GM12878 (cell line): ENCODE measurements at regions not wholly inside any gene's neighbourhood (a gene's known extent, or its start where the extent isn't known, plus 50 kb on each side); places are given as distances from the start of the nearest gene placed in this dataset.

Experiments used
- ATAC-seq: fragments of 200-7000 bp; cut with Tn5 transposase; 3 replicates; pipeline ENCODE4 v1.9.1; 2020; ENCODE audit warnings: mild to moderate bottlenecking, moderate library complexity
- BruUV-seq: library from RNA; stranded (reverse); fragments of 400-500 nt; replicated peaks from 2 replicates; lab custom pipeline; 2021; lab: Mats Ljungman, UMichigan
- CTCF ChIA-PET: fragments of 300-600 bp; sonication (Branson Sonifier 250); formaldehyde crosslinking; extraction: SDS; loops from one replicate; lab custom pipeline; 2021; ENCODE audit warnings: inconsistent platforms; lab: Yijun Ruan, JAX
- POLR2A ChIA-PET: fragments of 350-600 bp; formaldehyde crosslinking; extraction: SDS; loops from one replicate; lab custom pipeline; 2021; ENCODE audit warnings: inconsistent platforms; lab: Charles Lee
- RAD21 ChIA-PET: fragments of 300-600 bp; sonication (Branson Sonifier 250); formaldehyde crosslinking; loops from one replicate; lab custom pipeline; 2023; ENCODE audit warnings: antibody characterized with exemption; ENCODE audit not compliant: unreplicated experiment; lab: Charles Lee
- SMC1A ChIA-PET: fragments of 300-600 bp; sonication (Branson Sonifier 250); formaldehyde crosslinking; loops from one replicate; lab custom pipeline; 2023; ENCODE audit not compliant: unreplicated experiment, uncharacterized antibody; lab: Charles Lee
- DNase-seq: peaks from one replicate; pipeline ENCODE4 v3.0.0-alpha.2; 2011; ENCODE audit warnings: low read depth, low spot score
- FAIRE-seq: peaks from 3 replicates; lab custom pipeline; 2011; peaks lifted over from hg19 to GRCh38; lab: Jason Lieb, UNC
- H2AFZ ChIP-seq: 2 replicates; pipeline ENCODE4 v1.6.0; 2011; ENCODE audit warnings: low read depth, low read length, control low read depth; ENCODE audit not compliant: control insufficient read depth
- H3K27ac ChIP-seq: 2 replicates; pipeline ENCODE4 v1.5.1; 2011; ENCODE audit warnings: control low read depth; ENCODE audit not compliant: control insufficient read depth, insufficient read depth
- H3K27me3 ChIP-seq, 2 experiments: replicated peaks in 1 of 2; 2 replicates each; pipeline versions ENCODE4 v1.6.0 to v1.6.1; 2011; ENCODE audit warnings: low read length in 1 of 2; ENCODE audit not compliant: control insufficient read depth in 2 of 2, insufficient read depth in 2 of 2
- H3K36me3 ChIP-seq, 2 experiments: 2 replicates each; pipeline ENCODE4 v1.5.1; 2011; ENCODE audit warnings: low read length in 1 of 2; ENCODE audit not compliant: control insufficient read depth in 2 of 2, insufficient read depth in 2 of 2
- H3K4me1 ChIP-seq: 2 replicates; pipeline ENCODE4 v1.6.1; 2011; ENCODE audit warnings: mild to moderate bottlenecking, low read length, moderate library complexity, mixed read lengths; ENCODE audit not compliant: control insufficient read depth, insufficient read depth
- H3K4me2 ChIP-seq: 2 replicates; pipeline ENCODE4 v1.6.0; 2011; ENCODE audit warnings: control low read depth; ENCODE audit not compliant: control insufficient read depth, insufficient read depth
- H3K4me3 ChIP-seq: fragments of 200-600 bp; sonication (generic); 2 replicates; pipeline ENCODE4 v1.5.1; 2016
- H3K79me2 ChIP-seq: 2 replicates; pipeline ENCODE4 v1.6.0; 2011; ENCODE audit warnings: low read length; ENCODE audit not compliant: control insufficient read depth, insufficient read depth
- H3K9ac ChIP-seq: 2 replicates; pipeline ENCODE4 v1.8.0; 2011; ENCODE audit warnings: low read length, control low read depth, mixed read lengths; ENCODE audit not compliant: control insufficient read depth, insufficient read depth
- H3K9me3 ChIP-seq: replicated peaks from 3 replicates; pipeline ENCODE4 v1.5.1; 2011; ENCODE audit warnings: mild to moderate bottlenecking, low read length; ENCODE audit not compliant: control insufficient read depth, insufficient read depth
- H4K20me1 ChIP-seq: 2 replicates; pipeline ENCODE4 v1.6.0; 2011; ENCODE audit not compliant: control insufficient read depth, insufficient read depth
- CBX5 ChIP-seq: sonication (generic); IDR thresholded peaks from 2 replicates; pipeline ENCODE4 v1.6.1; 2016; ENCODE audit warnings: low read depth, moderate library complexity, mild to moderate bottlenecking, inconsistent platforms
- ELK1 ChIP-seq: IDR thresholded peaks from 2 replicates; pipeline ENCODE4 v1.6.1; 2012; ENCODE audit warnings: low read depth, low read length, improper control_type of control experiment
- EZH2 ChIP-seq: IDR thresholded peaks from 2 replicates; pipeline ENCODE4 v1.6.1; 2012; ENCODE audit warnings: low read depth, mild to moderate bottlenecking, control low read depth, inconsistent platforms, low read length, borderline replicate concordance; ENCODE audit not compliant: control insufficient read depth
- HCFC1 ChIP-seq: fragments of 150-350 bp; IDR thresholded peaks from 2 replicates; pipeline ENCODE4 v1.6.1; 2014; ENCODE audit warnings: low read length
- JUND ChIP-seq: IDR thresholded peaks from 2 replicates; pipeline ENCODE4 v1.6.1; 2012; ENCODE audit warnings: low read depth, mild to moderate bottlenecking, low read length, improper control_type of control experiment, moderate library complexity
- KDM1A ChIP-seq: fragments of 200-600 bp; sonication (generic); IDR thresholded peaks from 2 replicates; pipeline ENCODE4 v1.6.1; 2016; ENCODE audit warnings: borderline replicate concordance
- KLF5 ChIP-seq: fragments of 450-650 bp; IDR thresholded peaks from 2 replicates; pipeline ENCODE4 v1.6.1; 2014; ENCODE audit warnings: mild to moderate bottlenecking; ENCODE audit not compliant: partially characterized antibody
- NFYB ChIP-seq: IDR thresholded peaks from 2 replicates; pipeline ENCODE4 v1.6.1; 2011; ENCODE audit warnings: low read depth, mild to moderate bottlenecking, low read length, improper control_type of control experiment, moderate library complexity; ENCODE audit not compliant: insufficient read depth
- RAD21 ChIP-seq: IDR thresholded peaks from 2 replicates; pipeline ENCODE4 v1.6.1; 2011; ENCODE audit warnings: mild to moderate bottlenecking, low read depth, low read length, moderate library complexity; ENCODE audit not compliant: insufficient read depth
- SPI1 ChIP-seq: IDR thresholded peaks from 2 replicates; pipeline ENCODE4 v1.6.1; 2011; ENCODE audit warnings: low read depth, mild to moderate bottlenecking, low read length, moderate library complexity, borderline replicate concordance; ENCODE audit not compliant: insufficient read depth
- STAT1 ChIP-seq: fragments of 450-650 bp; conservative IDR thresholded peaks from 2 replicates; pipeline ENCODE4 v1.6.1; 2014; ENCODE audit warnings: antibody characterized with exemption, mild to moderate bottlenecking
- TCF7 ChIP-seq: IDR thresholded peaks from 2 replicates; pipeline ENCODE4 v1.6.1; 2014; ENCODE audit warnings: antibody characterized with exemption, borderline replicate concordance
- WRNIP1 ChIP-seq: IDR thresholded peaks from 2 replicates; pipeline ENCODE4 v1.6.1; 2011; ENCODE audit warnings: low read depth, low read length, improper control_type of control experiment, borderline replicate concordance
- ZNF384 ChIP-seq: IDR thresholded peaks from 2 replicates; pipeline ENCODE4 v1.6.1; 2012; ENCODE audit warnings: low read depth, mild to moderate bottlenecking, low read length, improper control_type of control experiment, borderline replicate concordance
- ZNF622 ChIP-seq: fragments of 450-650 bp; IDR thresholded peaks from 2 replicates; pipeline ENCODE4 v1.6.1; 2017; ENCODE audit warnings: mild to moderate bottlenecking, inconsistent platforms
- WGBS: methylation state at CpG from one replicate; pipeline ENCODE4 v1.1.6; 2016; ENCODE audit warnings: low lambda C conversion rate; ENCODE audit not compliant: insufficient replicate concordance, insufficient coverage; ENCODE audit errors: missing lambda C conversion rate; 5-methylcytosine and 5-hydroxymethylcytosine counted together
- in situ Hi-C: fragments of 300-500 bp; cut with MboI; formaldehyde crosslinking; loops from 9 replicates; pipeline ENCODE4 v1.14.3; 2018; ENCODE audit warnings: mixed read lengths
- intact Hi-C: fragments of 100-400 bp; cut with micrococcal nuclease; formaldehyde crosslinking; loops from one replicate; pipeline ENCODE4 v1.14.2; 2022; ENCODE audit not compliant: unreplicated experiment

- POLR2A ChIA-PET = no interaction called here
- no TSS peak for BruUV-seq
- in situ Hi-C loops = no loop called here
- CTCF ChIA-PET = no interaction called here
- no peak for DNase-seq
- H3K9me3 ChIP-seq = no peaks in the 10 kb centered on the region; the same call in 2 of the 3 replicates
- RAD21 ChIA-PET = no interaction called here
- no peak overlapping the region for H3K4me2 ChIP-seq
- H3K79me2 ChIP-seq = no peaks in the 10 kb centered on the region
- SMC1A ChIA-PET = no interaction called here
- intact Hi-C loops = no loop called here
- 41% methylated on average over 2 of the region's 2 CpGs for WGBS
- H3K27ac ChIP-seq = no peak overlapping the region
- TF ChIP-seq KLF5 = no peak
- TF ChIP-seq JUND = no peak
- TF ChIP-seq SPI1 = no peak
- no peak for TF ChIP-seq NFYB
- TF ChIP-seq ZNF384 = no peak
- no peak for TF ChIP-seq EZH2
- no peak for TF ChIP-seq TCF7
- no peak for TF ChIP-seq HCFC1
- no peak for TF ChIP-seq CBX5
- no peak for TF ChIP-seq WRNIP1
- TF ChIP-seq STAT1 = no peak
- no peak for TF ChIP-seq ZNF622
- TF ChIP-seq RAD21 = no peak
- no peak for TF ChIP-seq KDM1A
- no peak for TF ChIP-seq ELK1
- no peak for FAIRE-seq
- no peak for ATAC-seq
- no peaks in the 10 kb centered on the region for H4K20me1 ChIP-seq
- H3K27me3 ChIP-seq = no peaks in the 10 kb centered on the region
- H3K4me3 ChIP-seq = no peak overlapping the region
- H3K4me1 ChIP-seq = no peaks in the 10 kb centered on the region
- no peak overlapping the region for H2AFZ ChIP-seq
- no peaks in the 10 kb centered on the region for H3K36me3 ChIP-seq
- H3K9ac ChIP-seq = no peak overlapping the region
Observed at GRCh38 chr18:78242254-78242643, 737.4 kb upstream of the SALL3 start.
